Body of pancreas (tissue), 4 donors: ENCODE measurements at regions not wholly inside any gene's neighbourhood (a gene's known extent, or its start where the extent isn't known, plus 50 kb on each side); places are given as distances from the start of the nearest gene placed in this dataset.
"Not testable (repeated sequence)": the region's sequence is repeated elsewhere in the genome, so short reads cannot be mapped to it uniquely, and the experiment has no call there.

Experiments
- ATAC-seq: fragments of 150-250 bp; one replicate; pipeline ENCODE4 v1.9.1; 2016
- DNase-seq, 4 donors: peaks; one replicate each; pipeline ENCODE4 v3.0.0-alpha.2; 2019
- H3K27ac ChIP-seq, 4 donors: fragments of 200-600 bp; sonication (generic); 1 replicate in 3 of 4; 2 replicates in 1 of 4; pipeline versions ENCODE4 v1.5.1 to v1.6.1; 2016 to 2019; ENCODE audit warnings: mild to moderate bottlenecking in 1 of 4, mixed read lengths in 1 of 4, moderate library complexity in 1 of 4
- H3K27me3 ChIP-seq, 2 donors: fragments of 200-600 bp; sonication (generic); one replicate each; pipeline ENCODE4 v1.6.0; 2016; ENCODE audit warnings: mild to moderate bottlenecking in 1 of 2
- H3K36me3 ChIP-seq, 2 donors: fragments of 200-600 bp; sonication (generic); replicated peaks in 1 of 2; 2 replicates each; pipeline ENCODE4 v1.5.1; 2016; ENCODE audit warnings: low read depth in 2 of 2; ENCODE audit not compliant: insufficient read depth in 1 of 2
- H3K4me1 ChIP-seq: fragments of 200-600 bp; sonication (generic); one replicate; pipeline ENCODE4 v1.6.0; 2016
- H3K4me3 ChIP-seq, 2 donors: fragments of 200-600 bp; sonication (generic); 1 replicate in 1 of 2; 2 replicates in 1 of 2; pipeline ENCODE4 v1.5.1; 2016 to 2019
- H3K9me3 ChIP-seq, 3 donors: fragments of 200-600 bp; sonication (generic); 1 replicate in 2 of 3; 2 replicates in 1 of 3; pipeline ENCODE4 v1.5.1; 2016
- CTCF ChIP-seq, 7 experiments: fragments of 450-650 bp in 4 of 7; fragments of 200-600 bp in 3 of 7; sonication (generic) in 3 of 7; IDR thresholded peaks; one replicate each; pipeline ENCODE4 v1.5.1; 2016 to 2019; ENCODE audit warnings: antibody characterized with exemption in 7 of 7
- POLR2A ChIP-seq, 3 donors: fragments of 450-650 bp; IDR thresholded peaks; one replicate each; pipeline ENCODE4 v1.6.1; 2016; ENCODE audit warnings: antibody characterized with exemption in 3 of 3, mild to moderate bottlenecking in 2 of 3
- WGBS, 2 donors: methylation state at CpG; one replicate each; pipeline ENCODE4 v1.1.5; 2017; 5-methylcytosine and 5-hydroxymethylcytosine counted together
- intact Hi-C: fragments of 100-400 bp; cut with DNase I; formaldehyde crosslinking; loops from one replicate; pipeline ENCODE4 v1.15.1; 2023

DNA sequence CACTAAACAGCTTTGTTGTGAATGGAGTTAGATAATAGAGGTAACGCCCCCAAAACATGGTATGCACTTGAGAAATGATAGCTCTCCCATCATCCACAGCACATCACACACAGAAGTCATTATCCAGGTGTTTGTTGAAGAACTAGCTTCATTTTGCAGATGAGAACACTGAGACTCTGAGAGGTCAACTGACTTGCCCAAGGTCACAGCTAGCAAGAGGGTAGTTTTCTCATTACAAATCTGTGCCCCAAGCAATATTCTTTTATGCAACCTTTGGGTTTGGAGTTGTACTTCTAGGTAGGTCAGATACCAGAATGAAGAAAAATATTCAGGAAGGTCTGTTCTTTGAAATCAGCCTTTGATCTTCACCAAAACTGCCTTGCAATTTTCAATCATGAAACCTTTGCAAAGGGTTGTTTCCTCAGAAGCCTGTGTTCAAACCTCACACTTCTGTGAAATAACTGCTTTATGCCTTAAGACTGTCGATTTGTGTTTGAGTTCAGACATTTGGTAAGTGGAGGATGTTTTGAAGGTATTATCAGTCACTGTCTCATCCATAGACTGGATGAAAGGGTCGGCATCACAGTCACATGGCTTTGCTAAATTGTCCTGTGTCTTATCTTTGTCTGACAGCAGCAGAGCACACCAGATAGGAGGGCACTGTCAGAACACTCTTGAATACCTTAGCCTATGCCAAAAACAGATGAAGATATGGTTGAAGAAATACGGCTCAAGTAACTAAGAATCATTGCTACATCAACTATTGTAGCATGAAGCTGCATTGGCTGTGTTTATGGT is 233.2 kb upstream of the BTG1 start:
- Histone ChIP-seq H3K9me3 (no peaks in the 10 kb centered on the region), H3K4me1 (no peaks in the 10 kb centered on the region), H3K4me3 (no peak overlapping the region), H3K27me3 (no peaks in the 10 kb centered on the region), H3K36me3 (no peaks in the 10 kb centered on the region), H3K27ac (no peak overlapping the region)
- TF ChIP-seq POLR2A (IDR thresholded peaks at IDR 0.05) (no peak), CTCF (IDR thresholded peaks at IDR 0.05) (no peak)
- intact Hi-C loops = no loop called here
- no peak for DNase-seq
- WGBS, 2 donors = 76 to 78% methylated on average over 4 of the region's 4 CpGs
- ATAC-seq = no peak

DNA sequence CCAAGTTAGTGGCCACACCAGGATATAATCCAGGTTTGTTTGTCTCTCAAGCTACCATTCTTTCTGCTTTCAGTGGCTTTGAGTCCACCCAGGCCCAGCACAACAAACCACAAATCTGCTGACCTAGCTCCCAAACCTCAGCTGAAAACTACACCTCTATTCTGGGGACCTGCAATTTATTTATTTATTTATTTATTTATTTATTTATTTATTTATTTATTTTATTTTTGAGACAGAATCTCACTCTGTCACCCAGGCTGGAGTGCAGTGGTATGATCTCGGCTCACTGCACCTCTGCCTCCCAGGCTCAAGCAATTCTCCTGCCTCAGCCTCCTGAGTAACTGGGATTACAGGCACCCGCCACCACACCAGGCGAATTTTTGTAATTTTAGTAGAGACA is 229.9 kb upstream of the BTG1 start:
- 91 to 100% methylated on average over 3 of the region's 3 CpGs for WGBS, 2 donors
- ATAC-seq, DNase-seq, intact Hi-C loops, H3K4me1 ChIP-seq, H3K9me3 ChIP-seq, H3K36me3 ChIP-seq, H3K27me3 ChIP-seq, H3K4me3 ChIP-seq, H3K27ac ChIP-seq: not testable (repeated sequence)

GRCh38 chr12:92370828-92371227 is 225.2 kb upstream of the BTG1 start:
- Histone ChIP-seq H3K4me3 (no peak overlapping the region), H3K27ac (no peak overlapping the region), H3K9me3 (no peaks in the 10 kb centered on the region), H3K4me1 (peaks cover 8% of the 10 kb centered on the region), H3K27me3 (no peaks in the 10 kb centered on the region), H3K36me3 (no peaks in the 10 kb centered on the region)
- no peak for TF ChIP-seq CTCF (IDR thresholded peaks at IDR 0.05)
- TF ChIP-seq POLR2A (IDR thresholded peaks at IDR 0.05) = no peak
- ATAC-seq = no peak
- intact Hi-C loops = no loop called here
- no peak for DNase-seq

DNA sequence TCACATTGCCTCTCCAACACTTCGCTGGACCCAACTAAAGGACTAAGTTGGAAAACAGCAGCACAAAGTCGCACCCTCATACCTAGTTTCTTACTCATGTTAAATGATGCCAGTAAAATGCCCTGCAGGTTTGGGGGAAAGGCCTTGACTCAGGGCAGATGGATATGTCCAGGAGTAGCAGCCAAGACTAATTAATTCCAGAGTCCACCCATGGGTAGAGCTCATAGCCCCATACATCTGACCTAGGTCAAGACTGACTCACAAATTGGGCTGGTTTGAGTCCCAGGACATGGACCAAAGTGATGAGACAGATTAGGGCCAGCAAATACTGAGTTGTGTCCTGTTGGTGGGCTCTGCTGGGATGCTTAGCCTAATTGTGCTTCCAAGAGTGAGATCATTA is 224.0 kb upstream of the BTG1 start:
- ATAC-seq (no peak), DNase-seq (no peak)
- no peak for TF ChIP-seq POLR2A (IDR thresholded peaks at IDR 0.05)
- TF ChIP-seq CTCF (IDR thresholded peaks at IDR 0.05) = no peak
- H3K4me1 ChIP-seq = peaks cover 8% of the 10 kb centered on the region
- H3K9me3 ChIP-seq = no peaks in the 10 kb centered on the region
- H3K4me3 ChIP-seq = no peak overlapping the region
- H3K27me3 ChIP-seq = no peaks in the 10 kb centered on the region
- intact Hi-C loops = no loop called here
- no peak overlapping the region for H3K27ac ChIP-seq
- H3K36me3 ChIP-seq = no peaks in the 10 kb centered on the region
- WGBS, 2 donors = 85 to 96% methylated on average over 2 of the region's 2 CpGs

DNA sequence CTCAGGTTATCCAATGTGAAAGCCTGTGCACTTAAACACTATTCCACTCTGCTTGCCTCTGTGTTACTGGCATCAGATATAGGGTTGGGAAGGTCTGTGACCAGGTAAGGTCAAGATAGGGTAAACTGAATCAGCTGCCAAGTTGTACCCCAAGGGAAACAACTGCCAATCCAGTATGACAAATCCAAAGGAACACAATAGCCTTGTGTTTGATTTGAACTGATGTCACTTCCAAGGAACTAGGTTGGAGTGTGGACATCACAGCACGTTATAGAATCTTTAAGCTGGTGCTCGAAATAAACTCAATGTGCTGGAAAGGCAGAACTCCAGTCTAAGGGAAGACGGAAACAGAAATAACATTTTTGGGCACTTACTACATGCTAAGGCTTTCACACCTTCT is 223.4 kb upstream of the BTG1 start:
- WGBS, 2 donors = 88 to 95% methylated on average over 3 of the region's 3 CpGs
- Histone ChIP-seq H3K4me1 (peaks cover 8% of the 10 kb centered on the region), H3K27me3 (no peaks in the 10 kb centered on the region), H3K27ac (no peak overlapping the region), H3K36me3 (no peaks in the 10 kb centered on the region), H3K9me3 (no peaks in the 10 kb centered on the region), H3K4me3 (no peak overlapping the region)
- DNase-seq (no peak), ATAC-seq (no peak)
- TF ChIP-seq POLR2A (IDR thresholded peaks at IDR 0.05) = no peak
- no peak for TF ChIP-seq CTCF (IDR thresholded peaks at IDR 0.05)
- intact Hi-C loops = no loop called here
